GM21723 (cell line): ENCODE measurements at regions not wholly inside any gene's neighbourhood (a gene's known extent, or its start where the extent isn't known, plus 50 kb on each side); places are given as distances from the start of the nearest gene placed in this dataset.
A peak's percentile ranks its signal among the peaks of the same experiment; 100 is the strongest.

Source experiments
- ATAC-seq: cut with Tn5 transposase; IDR thresholded peaks from one replicate; pipeline ENCODE4 v1.9.1; 2021; ENCODE audit warnings: mild to moderate bottlenecking, moderate library complexity; ENCODE audit not compliant: unreplicated experiment

- peak; percentile 98 for ATAC-seq
These were observed 157.6 kb downstream of the HERPUD2 start for GRCh38 chr7:35537067-35538023.

GRCh38 chr7:35536396-35536826 is 158.5 kb downstream of the HERPUD2 start:
- ATAC-seq, result no peak

DNA sequence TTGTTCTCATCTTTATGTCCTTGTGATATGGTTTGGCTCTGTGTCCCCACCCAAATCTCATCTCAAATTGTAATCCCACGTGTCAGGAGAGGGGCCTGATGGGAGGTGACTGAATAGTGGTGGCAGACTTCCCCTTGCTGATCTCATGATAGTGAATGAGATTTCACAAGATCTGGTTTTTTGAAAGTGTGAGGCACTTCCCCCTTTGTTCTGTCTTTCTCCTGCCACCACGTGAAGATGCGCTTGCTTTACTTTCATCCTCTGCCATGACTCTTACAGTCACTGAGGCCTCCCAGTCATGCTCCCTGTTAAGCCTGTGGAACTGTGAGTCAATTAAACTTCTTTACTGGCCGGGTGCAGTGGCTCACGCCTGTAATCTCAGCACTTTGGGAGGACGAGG is 161.0 kb downstream of the HERPUD2 start:
- no peak for ATAC-seq

DNA sequence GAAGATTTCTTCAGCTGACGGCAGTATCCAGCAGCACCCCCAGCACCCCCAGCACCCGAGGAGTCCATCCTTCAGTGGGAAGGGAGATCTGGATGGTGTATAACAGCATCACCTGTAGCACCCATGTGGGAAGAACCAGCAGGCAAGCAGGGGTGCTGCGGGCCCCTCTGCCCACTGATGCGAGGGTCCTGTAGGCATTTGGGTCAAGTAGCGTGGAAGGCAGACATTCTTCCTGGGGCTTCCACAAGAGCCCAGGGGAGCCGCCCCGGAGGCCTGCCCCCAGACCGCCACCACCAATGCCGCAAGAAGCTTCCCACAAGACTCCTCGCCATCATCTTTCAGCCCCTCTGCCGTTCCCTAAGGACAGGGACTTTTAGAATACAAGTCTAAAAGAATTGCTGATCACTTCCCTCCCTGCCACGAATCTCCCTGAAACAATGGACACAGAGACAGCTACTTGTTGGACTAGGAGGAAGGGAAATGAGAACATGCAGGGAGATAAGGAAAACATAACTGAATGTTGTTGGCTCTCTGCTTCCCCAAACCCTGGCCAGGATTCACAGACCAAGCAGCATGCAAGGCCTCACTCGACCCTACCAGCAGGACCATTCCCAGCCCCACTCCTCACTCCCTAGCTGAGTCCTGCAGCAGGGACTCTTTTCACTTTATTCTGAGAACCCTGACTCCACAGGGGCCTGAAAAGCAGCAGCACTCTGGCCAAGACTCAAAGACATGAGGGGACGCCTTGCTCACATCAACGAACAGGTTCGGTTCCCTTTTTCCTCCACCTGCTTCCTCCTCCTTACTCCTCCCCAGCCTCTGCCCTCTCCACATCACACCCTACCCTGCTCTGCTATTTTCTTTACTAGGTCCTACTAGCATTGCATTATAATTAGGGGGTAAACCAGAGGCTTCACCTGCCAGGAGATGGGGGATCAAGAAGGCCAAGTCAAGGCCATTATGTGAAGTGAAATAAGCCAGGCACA is 164.5 kb downstream of the HERPUD2 start:
- ATAC-seq, result no peak

DNA sequence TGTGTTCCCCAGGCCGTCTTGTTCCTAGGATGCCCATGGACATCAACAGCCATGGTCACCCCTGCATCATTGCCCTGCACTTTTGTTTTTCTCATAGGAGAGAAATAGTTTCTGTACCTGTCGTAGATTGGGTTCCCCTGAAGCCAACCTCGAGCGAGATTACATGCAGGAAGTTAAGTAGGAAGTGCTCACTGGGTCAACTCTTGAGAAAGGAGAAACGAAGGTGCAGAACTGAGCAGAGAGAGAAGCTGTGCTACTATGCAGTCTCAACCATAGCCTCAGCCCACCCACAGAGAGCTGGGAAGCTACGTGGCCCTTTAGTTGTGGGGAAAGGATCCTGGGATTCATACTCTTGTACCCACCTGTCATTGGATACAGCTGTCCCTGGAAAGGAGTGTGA is 165.2 kb downstream of the HERPUD2 start:
- ATAC-seq, result no peak

- ATAC-seq, result no peak
These were observed 166.5 kb downstream of the HERPUD2 start for GRCh38 chr7:35528381-35528977.

DNA sequence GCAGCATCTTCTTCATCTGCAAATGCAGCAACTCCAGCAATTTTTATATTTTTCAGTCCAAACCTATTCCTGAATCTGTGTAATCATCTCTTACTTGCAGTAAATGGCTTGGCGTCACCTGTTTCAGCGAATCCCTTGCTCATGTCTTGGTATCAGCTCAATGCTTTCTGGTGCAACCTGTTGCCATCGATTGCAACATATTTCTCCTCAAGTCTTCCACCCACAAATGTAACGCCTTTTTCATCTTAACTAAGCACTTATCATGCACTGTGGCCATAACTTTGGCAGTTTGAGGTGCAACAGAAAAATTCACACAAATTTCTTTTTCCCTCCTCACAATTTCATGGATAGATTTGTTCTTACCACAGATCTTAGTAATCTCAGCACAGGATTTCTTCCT is 168.3 kb downstream of the HERPUD2 start:
- no peak for ATAC-seq

DNA sequence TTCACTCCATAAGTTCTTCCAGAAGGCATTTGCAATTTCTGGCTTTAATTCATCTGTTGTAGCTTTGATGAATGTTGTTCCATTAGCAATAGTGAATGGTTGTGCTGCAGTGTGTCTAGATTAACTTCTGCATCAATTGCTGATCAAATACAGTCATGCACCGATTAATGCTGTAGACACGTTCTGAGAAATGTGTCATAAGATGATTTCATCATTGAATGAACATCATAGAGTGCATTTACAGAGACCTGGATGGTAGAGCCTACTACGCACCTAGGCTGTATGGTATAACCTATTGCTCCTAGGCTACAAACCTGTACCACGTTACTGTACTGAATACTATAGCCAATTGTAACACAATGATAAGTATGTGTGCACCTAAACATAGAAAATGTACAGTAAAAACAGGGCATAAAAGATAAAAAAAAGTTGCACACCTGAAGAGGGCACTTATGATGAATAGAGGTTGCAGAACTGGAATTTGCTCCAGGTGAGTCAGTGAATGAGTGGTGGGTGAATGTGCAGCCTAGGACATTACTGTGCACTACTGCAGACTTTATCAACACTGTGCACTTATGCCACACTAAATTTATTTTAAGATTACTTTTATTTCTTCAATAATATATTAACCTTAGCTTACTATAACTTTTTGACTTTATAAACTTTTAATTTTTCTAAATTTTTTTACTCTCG is 170.7 kb downstream of the HERPUD2 start:
- no peak for ATAC-seq

- no peak for ATAC-seq
These were observed 171.6 kb downstream of the HERPUD2 start for GRCh38 chr7:35523292-35523691.

- ATAC-seq, result no peak
These were observed 172.2 kb downstream of the HERPUD2 start for GRCh38 chr7:35522697-35523096.

DNA sequence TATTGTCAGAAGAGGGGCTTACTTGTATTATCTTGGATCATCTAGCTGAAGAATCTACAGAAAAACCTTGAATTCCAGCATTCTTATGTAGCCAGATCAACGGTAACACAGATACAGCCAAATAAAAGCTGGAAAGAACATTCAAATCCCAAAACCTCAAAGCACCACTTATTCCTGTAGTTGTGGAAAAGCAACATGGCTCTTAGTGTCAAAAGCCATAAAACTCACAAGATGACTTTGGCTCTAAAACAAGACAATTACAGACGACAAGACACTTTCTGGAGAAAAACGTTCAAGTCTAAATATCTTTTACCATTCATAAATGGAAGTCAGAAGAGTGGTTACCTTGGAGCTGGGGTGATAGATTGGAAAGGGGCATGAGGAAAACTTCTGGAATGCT is 173.0 kb downstream of the HERPUD2 start:
- no peak for ATAC-seq

- ATAC-seq, result no peak
These were observed 173.9 kb downstream of the HERPUD2 start for GRCh38 chr7:35520810-35521625.

GRCh38 chr7:35519971-35520809 is 174.7 kb downstream of the HERPUD2 start:
- peak; percentile 82 for ATAC-seq

DNA sequence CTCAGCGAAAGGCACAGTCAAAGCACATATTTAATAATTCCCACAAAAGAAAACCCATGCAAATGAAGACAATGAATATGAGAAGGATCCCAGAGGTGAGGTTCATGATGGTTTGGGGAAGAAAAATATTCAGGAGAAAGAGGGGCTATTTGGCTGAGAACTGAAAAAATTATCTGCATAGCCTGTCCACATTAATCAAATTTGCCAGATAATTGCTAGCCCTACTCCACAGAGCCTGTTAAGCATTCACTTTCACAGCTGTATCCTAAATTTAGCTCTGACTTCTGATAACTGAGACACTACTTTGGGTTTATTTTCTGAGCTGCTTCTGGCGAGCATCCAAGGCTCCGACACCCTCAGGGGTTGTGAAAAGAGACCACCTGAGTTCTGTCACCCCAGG is 176.2 kb downstream of the HERPUD2 start:
- ATAC-seq, result no peak

DNA sequence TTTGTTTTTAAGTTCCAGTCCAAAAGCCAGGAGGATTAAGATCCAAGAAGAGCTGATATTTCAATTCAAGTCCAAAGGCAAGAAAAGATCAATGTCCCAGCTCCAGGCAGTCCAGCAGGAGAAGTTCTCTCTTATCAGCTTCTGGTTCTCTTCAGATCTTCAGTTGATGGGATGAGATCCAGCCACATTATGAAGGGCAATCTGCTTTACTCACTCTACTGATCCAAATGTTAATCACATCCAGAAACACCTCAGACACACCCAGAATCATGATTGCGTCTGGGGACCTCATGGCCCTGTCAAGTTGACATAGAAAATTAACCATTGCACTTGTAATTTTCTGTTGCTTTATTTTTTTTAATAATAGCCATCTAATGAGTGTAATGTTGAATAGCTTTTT is 178.4 kb downstream of the HERPUD2 start:
- ATAC-seq, result no peak

DNA sequence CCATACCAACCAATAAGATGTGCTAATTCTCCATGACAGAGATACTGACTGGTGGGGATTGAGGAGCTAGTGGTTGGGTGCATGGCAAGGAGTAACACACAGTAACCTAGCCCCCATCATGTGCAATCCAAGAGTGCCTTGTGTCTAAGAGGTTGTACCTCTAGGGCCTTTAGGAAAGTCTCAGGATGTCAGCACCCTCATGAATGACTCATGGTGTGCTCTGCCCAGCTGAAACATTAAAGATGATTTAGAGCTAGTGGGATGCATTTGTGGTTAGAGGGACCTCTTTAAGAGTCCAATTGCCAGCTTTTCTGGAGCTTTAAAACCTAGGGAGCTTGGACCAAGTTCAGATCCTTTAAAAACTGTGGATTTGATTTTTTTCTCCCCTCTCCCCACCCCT is 181.1 kb downstream of the HERPUD2 start:
- ATAC-seq, result no peak

GRCh38 chr7:35513195-35513594 is 181.7 kb downstream of the HERPUD2 start:
- ATAC-seq, result no peak

- ATAC-seq, result no peak
These were observed 182.2 kb downstream of the HERPUD2 start for GRCh38 chr7:35512716-35513115.
